ENCODE measurements at regions not wholly inside any gene's neighbourhood (a gene's known extent, or its start where the extent isn't known, plus 50 kb on each side); places are given as distances from the start of the nearest gene placed in this dataset.

- TF ChIP-seq EP300 (IDR thresholded peaks at IDR 0.05; ENCODE audit: borderline replicate concordance in 1 of 2, low read depth in 2 of 2, low read length in 2 of 2) (no peak), CREB1 (IDR thresholded peaks at IDR 0.05) (no peak), SIRT6 (IDR thresholded peaks at IDR 0.05; ENCODE audit: low read length) (no peak), USF2 (IDR thresholded peaks at IDR 0.05; ENCODE audit: low read length) (no peak)
- TF ChIP-seq, protein P1, sequence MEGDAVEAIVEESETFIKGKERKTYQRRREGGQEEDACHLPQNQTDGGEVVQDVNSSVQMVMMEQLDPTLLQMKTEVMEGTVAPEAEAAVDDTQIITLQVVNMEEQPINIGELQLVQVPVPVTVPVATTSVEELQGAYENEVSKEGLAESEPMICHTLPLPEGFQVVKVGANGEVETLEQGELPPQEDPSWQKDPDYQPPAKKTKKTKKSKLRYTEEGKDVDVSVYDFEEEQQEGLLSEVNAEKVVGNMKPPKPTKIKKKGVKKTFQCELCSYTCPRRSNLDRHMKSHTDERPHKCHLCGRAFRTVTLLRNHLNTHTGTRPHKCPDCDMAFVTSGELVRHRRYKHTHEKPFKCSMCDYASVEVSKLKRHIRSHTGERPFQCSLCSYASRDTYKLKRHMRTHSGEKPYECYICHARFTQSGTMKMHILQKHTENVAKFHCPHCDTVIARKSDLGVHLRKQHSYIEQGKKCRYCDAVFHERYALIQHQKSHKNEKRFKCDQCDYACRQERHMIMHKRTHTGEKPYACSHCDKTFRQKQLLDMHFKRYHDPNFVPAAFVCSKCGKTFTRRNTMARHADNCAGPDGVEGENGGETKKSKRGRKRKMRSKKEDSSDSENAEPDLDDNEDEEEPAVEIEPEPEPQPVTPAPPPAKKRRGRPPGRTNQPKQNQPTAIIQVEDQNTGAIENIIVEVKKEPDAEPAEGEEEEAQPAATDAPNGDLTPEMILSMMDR (IDR thresholded peaks at IDR 0.05; ENCODE audit: control extremely low read depth in 1 of 3, insufficient read depth in 1 of 3, low read depth in 1 of 3, low read length in 3 of 3): no peak
These were observed 123.4 kb upstream of the GUCY1A1 start for GRCh38 chr4:155543126-155543765.

Measured in H1 (cell line).